Choroid plexus epithelial cell (primary cell): ENCODE measurements at regions not wholly inside any gene's neighbourhood (a gene's known extent, or its start where the extent isn't known, plus 50 kb on each side); places are given as distances from the start of the nearest gene placed in this dataset.

Experiments
- DNase-seq: peaks from one replicate; pipeline ENCODE4 v3.0.0-alpha.2; 2010; ENCODE audit warnings: low read depth
- H3K4me3 ChIP-seq: 2 replicates; pipeline ENCODE4 v1.5.1; 2011; ENCODE audit warnings: low read depth, mild to moderate bottlenecking, control low read depth, low read length, moderate library complexity
- TF ChIP-seq, protein P1 (sequence below): conservative IDR thresholded peaks from 2 replicates; pipeline ENCODE4 v1.5.1; 2011; ENCODE audit warnings: low read depth, mild to moderate bottlenecking, control low read depth, inconsistent platforms, low read length, moderate library complexity

DNA sequence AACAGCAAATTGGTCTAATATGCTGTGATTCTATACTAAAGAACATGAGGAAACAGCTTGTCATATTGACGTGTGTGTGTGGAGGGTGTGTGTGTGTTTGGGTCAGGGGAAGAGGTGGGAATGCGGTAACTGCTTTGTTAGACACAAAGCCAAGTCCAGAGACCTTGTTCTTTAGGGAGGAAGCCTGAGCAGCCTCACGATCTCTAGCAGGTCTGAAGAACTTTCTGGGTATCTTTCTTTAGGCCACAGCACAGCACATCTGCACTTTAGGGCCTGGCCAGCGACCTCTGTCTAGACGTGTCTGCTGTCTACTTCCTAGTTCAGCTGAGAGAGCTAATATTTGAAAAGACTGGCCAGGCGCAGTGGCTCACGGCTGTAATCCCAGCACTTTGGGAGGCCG, 220.0 kb upstream of the TPRG1 start:
- no peak overlapping the region for H3K4me3 ChIP-seq
- TF ChIP-seq, protein P1, sequence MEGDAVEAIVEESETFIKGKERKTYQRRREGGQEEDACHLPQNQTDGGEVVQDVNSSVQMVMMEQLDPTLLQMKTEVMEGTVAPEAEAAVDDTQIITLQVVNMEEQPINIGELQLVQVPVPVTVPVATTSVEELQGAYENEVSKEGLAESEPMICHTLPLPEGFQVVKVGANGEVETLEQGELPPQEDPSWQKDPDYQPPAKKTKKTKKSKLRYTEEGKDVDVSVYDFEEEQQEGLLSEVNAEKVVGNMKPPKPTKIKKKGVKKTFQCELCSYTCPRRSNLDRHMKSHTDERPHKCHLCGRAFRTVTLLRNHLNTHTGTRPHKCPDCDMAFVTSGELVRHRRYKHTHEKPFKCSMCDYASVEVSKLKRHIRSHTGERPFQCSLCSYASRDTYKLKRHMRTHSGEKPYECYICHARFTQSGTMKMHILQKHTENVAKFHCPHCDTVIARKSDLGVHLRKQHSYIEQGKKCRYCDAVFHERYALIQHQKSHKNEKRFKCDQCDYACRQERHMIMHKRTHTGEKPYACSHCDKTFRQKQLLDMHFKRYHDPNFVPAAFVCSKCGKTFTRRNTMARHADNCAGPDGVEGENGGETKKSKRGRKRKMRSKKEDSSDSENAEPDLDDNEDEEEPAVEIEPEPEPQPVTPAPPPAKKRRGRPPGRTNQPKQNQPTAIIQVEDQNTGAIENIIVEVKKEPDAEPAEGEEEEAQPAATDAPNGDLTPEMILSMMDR, result no peak
- DNase-seq, result peak; percentile 46

DNA sequence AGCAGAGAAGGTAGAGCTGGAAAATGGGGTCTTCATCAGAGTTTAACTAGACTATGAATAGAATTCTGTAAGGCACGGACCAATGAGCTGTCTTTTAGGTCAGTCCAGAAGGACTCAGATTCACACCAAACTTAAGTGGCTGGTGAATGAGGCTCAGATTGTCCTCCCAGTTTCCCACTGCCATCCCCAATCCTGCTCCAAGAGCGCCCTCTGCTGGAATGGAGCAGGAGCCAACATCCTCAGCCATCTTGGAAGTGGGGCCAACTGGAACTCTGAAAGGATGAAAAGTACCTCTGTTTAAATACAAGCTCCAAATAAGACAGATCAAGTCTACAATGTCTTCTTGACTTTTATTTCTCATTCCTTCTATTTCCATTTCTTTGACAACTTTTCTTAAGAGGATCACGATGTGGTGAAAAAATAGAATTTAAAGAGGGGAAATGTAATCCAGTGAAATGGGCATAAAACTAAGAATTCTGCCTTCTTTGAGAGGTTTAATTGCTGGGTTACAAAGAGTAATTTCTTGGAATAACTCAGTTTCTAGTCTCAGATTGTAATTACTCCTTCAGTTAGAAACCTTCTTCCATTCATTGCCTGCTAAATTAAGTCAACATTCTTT, 217.1 kb upstream of the TPRG1 start:
- TF ChIP-seq, protein P1, result peak; percentile 99
- DNase-seq, result peak; percentile 95
- no peak overlapping the region for H3K4me3 ChIP-seq

DNA sequence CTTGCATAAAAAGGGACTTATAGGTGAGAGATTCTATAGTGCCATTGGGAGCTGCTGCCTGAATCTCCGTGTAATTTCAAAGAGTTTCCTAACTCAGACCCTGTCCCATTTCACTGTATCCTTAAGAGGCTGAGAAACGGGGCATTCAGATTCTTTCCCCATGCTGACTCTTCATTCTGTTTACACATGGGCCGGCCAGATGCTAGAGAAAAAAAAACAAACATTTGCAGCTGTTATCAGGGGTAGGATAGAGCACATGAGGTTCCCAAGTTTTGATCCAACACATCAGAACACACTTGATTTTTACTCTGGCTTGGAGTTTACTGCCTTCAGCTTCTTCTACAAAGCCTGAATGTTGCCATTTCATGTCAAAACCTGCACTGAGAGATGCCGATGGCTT, 215.9 kb upstream of the TPRG1 start:
- no peak overlapping the region for H3K4me3 ChIP-seq
- DNase-seq, result peak; percentile 52
- TF ChIP-seq, protein P1, result no peak

DNA sequence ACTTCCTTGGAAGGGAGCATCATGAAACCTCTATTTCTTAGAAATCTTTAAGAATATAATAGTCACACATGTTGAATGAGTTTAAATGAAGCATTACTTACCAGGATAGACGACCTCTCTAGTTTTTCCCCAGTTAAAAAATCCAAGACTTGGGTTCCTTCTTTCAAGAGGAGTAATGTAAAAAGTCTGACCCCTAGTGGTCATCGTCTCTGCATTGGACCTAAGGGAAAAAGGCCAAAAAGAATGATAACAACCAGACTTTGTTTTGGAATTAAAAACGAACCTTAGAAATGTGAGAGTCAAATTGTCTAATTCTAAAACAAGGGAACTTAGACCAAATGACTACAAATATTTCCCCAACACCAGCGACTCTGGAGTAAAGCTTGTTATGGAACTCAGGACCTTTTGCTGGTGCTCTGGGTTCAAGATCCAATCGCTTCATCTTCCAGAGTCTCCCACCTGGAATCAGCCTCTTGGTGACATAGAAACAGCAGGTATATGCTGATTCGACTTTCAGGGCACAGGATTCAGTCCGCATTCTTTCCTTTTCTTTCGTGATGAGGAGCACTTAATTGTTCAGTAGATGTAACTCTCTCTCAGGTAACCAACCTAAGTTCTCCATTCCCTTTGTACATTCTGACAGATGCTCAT, 214.8 kb upstream of the TPRG1 start:
- DNase-seq, result peak; percentile 87
- TF ChIP-seq, protein P1, result peak; percentile 77
- no peak overlapping the region for H3K4me3 ChIP-seq

DNA sequence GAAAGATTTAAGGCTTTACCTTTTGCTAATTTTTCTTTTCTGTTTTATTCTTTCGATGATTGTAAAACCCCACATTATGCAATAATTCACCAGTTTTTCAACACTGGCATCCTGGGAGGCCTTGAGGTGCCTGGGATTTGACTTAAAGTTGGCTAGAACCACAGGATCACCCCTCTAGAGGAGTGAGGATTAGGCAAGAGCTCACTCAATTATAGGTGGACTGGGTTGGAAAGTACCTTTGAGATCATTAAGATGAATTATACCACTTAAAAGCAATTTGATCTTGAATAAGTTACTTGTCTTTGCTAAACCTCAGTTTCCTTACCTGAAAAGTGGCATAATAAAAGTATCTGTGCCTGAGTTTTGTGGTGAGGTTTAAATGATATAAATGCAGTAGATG, 212.8 kb upstream of the TPRG1 start:
- TF ChIP-seq, protein P1, result no peak

DNA sequence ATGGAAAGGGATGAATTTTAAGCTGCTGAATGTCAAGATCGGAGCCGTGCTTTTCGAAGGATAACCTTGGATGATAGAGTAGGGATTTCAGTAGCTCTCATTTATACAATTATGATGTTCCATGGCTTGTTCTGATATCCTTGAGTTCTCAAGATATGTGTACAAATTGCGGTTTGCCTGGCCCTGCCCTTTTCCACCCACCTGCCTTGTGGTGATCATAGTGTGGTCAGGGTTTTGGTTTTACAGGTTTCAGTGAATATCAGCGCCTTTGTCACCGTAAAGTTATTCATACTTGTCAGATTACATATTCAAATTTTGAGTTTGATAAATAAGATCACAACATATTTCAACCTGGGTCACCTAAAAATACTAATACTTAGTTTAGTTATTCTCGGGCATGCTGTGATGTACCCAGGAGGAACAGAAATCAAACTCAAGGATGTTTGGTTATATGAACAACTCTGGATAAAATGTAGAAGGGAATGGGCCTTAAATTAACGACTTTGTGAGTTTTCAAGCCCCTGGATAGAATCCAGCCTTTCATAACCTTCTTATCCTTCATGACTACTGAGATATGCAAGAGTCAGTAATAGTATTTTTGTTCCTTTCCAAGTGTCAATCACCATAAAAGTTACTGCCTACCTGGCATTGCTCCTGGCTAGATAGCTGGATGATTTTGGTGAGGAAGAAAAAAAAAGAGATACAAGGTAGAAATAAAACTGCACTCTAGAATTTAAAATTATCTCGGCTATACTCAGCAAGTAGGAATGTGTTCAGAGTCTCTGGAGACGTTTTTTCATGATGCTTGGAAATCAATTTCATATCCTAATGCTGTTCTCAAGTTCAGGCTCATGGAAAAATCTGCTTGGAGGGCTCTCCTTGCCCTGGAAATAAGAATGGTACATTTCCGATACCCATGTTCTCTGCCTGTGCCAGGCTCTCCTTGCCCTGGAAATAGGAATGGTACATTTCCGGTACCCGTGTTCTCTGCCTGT, 209.2 kb upstream of the TPRG1 start:
- TF ChIP-seq, protein P1, result no peak
- no peak overlapping the region for H3K4me3 ChIP-seq
- no peak for DNase-seq

More for the DNA sequence above, 212.8 kb upstream of the TPRG1 start:
- no peak overlapping the region for H3K4me3 ChIP-seq
- no peak for DNase-seq
